GM23248 (cell line): ENCODE measurements at regions not wholly inside any gene's neighbourhood (a gene's known extent, or its start where the extent isn't known, plus 50 kb on each side); places are given as distances from the start of the nearest gene placed in this dataset.

ENCODE experiments used
- EZH2 ChIP-seq: fragments of 200-600 bp; sonication (generic); IDR thresholded peaks from 2 replicates; pipeline ENCODE4 v1.6.1; 2018; ENCODE audit warnings: antibody characterized with exemption, mild to moderate bottlenecking; ENCODE audit not compliant: insufficient read depth, poor library complexity, severe bottlenecking
- EZH2phosphoT487 ChIP-seq: fragments of 200-600 bp; sonication (generic); IDR thresholded peaks from 2 replicates; pipeline ENCODE4 v1.6.1; 2018; ENCODE audit warnings: antibody characterized with exemption, moderate library complexity, mild to moderate bottlenecking, low read depth; ENCODE audit not compliant: insufficient read depth

DNA sequence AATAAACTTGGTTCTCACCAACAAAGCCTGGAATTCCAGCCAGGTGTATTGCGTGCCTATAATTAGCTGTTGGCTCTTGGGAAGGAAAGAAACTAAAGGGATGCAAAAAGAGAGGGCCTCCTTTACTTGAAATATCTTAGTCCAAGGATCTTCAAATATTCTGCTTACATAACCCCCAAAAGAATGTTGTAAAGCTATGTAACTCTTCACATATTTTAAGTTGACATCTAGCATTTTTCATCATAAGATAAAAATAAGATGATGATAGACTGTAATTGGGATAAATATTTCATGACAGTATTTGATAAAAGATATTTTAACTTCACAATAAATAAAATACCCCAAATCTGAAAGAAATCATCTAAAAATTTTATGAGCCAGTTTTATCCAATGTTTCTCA is 52.5 kb upstream of the SEPTIN7 start:
- no peak for TF ChIP-seq EZH2
- TF ChIP-seq EZH2phosphoT487: no peak
